HG02981 (cell line): ENCODE measurements at regions not wholly inside any gene's neighbourhood (a gene's known extent, or its start where the extent isn't known, plus 50 kb on each side); places are given as distances from the start of the nearest gene placed in this dataset.

Source experiments
- ATAC-seq: cut with Tn5 transposase; IDR thresholded peaks from one replicate; pipeline ENCODE4 v1.9.1; 2021; ENCODE audit warnings: mild to moderate bottlenecking, moderate library complexity; ENCODE audit not compliant: unreplicated experiment

DNA sequence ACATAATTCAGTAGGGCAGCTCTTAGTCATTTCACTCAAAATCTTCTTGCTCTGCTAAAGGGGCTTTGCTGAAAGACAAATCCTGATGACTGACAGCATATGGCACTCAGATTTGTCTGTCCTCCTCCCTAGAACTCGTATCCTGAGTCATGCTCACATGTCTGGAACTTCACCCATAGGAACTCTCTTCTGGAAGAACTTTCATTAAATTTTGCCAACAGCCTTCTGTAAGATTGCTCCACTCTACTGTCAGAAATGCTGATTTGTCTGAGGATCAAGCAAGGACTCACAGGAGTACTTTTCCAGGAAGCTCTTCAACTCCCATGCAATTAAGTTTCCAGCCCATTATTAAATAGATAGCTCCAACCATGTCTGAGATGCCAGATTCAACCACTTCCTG, 59.8 kb upstream of the SNX2 start:
- ATAC-seq, result no peak

DNA sequence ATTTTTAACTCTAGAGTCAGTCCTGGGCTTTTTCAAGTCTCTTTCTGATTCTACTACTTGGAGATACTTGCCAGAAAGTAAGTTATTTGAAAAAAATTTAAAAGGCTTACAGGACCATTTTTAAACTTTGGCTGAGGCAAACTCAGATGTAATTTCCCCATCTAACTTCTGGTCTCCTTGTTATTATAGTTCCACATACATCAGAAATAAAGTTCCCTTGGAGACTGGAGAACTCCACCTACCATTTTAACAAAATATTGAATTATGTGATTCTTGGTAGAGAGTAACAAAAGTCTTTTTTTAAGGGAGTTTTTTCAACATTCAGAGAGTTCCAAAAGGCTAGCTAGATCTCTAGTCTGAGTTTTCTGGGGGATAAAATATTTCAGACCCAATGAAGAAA, 56.3 kb upstream of the SNX2 start:
- ATAC-seq, result no peak

DNA sequence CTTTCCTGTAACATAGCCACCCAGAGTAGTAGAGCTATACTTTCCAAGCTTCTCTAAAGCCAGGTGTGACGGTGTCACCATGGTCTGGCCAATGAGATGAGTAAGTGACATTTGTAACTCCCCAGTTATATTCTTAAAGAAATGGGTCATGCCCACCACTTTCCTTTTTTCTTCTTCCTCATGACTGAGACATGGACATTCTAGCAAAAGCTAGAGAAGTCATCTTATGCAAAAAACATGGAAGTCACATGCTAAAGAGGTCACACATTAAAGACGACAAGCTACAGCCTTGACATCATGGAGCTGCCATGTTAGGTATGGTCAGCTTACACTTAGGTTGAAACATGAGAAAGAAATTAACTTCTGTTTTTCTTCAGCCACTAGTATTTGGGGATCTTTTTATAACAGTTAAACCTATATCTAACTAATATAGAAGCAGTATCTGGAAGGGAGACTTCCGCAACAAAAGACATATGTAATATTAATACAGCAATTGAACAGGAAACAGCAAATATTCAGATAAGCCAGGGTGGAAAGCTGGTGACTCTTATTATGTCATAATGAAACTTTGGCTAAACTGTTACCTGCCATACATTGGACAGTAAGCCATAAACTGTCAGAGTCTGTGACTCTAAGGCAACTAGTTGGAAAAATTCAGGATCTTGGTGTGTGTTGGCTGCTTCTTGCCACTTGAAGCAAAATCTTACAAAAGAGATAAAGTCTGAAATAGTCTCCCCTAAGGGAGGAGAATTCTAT, 54.7 kb upstream of the SNX2 start:
- no peak for ATAC-seq

GRCh38 chr5:122721127-122721526, 53.8 kb upstream of the SNX2 start:
- no peak for ATAC-seq

- ATAC-seq, result no peak
Observed at GRCh38 chr5:122722341-122722740, 52.5 kb upstream of the SNX2 start.

DNA sequence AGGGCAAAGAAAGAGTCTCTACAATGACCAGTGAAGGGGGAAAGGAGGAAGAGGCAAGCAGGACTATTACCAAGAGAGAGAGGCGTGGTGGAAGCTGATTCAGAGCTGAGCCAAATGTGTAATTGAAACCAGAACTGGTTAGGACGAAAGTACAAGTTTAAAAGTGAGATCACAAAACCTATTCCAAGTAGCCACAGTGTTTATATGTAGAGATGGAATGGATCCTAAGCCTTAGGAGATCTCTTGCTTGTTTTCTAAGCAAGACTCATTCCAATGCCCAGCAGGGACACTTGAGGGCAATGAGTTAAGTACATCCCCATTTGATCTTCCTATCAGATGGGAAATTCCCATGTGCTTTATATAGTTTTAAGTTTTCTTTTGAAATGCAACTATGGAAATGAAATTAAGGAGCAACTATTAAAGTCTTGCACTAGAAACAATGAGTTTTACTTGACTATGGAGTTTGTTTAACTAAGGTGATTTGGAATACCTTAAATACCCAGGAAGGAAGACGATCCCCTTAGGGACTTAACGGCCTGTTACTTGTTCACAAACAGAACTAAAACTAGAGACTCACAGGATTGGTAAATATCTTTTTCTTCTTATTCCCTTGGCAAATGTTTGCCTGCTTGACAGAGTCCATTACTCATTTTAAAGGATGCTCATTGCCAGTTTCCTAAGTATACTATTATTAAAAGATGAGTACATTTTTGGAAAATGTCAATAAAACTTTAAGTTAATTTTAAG, 51.1 kb upstream of the SNX2 start:
- ATAC-seq, result peak; percentile 85
